Astrocyte of the cerebellum (primary cell): ENCODE measurements at regions not wholly inside any gene's neighbourhood (a gene's known extent, or its start where the extent isn't known, plus 50 kb on each side); places are given as distances from the start of the nearest gene placed in this dataset.

Experiments
- DNase-seq: peaks from one replicate; pipeline ENCODE4 v3.0.0-alpha.2; 2011; ENCODE audit warnings: low read depth
- H3K4me3 ChIP-seq: 2 replicates; pipeline ENCODE4 v1.5.1; 2011; ENCODE audit warnings: mild to moderate bottlenecking, low read depth, low read length, moderate library complexity
- in situ Hi-C: cut with HindIII; loops from 2 replicates; pipeline ENCODE4 v1.10.0; 2017; ENCODE audit warnings: low sequenced_read_pairs
- TF ChIP-seq, protein P1 (sequence below): IDR thresholded peaks from 2 replicates; pipeline ENCODE4 v1.5.1; 2012; ENCODE audit warnings: low read length, low read depth, moderate library complexity, mild to moderate bottlenecking; ENCODE audit errors: missing control alignments

GRCh38 chr14:42893183-42893582 is 1286.5 kb downstream of the LRFN5 start:
- no peak overlapping the region for H3K4me3 ChIP-seq
- in situ Hi-C loops = no loop called here
- DNase-seq = no peak
- TF ChIP-seq, protein P1, sequence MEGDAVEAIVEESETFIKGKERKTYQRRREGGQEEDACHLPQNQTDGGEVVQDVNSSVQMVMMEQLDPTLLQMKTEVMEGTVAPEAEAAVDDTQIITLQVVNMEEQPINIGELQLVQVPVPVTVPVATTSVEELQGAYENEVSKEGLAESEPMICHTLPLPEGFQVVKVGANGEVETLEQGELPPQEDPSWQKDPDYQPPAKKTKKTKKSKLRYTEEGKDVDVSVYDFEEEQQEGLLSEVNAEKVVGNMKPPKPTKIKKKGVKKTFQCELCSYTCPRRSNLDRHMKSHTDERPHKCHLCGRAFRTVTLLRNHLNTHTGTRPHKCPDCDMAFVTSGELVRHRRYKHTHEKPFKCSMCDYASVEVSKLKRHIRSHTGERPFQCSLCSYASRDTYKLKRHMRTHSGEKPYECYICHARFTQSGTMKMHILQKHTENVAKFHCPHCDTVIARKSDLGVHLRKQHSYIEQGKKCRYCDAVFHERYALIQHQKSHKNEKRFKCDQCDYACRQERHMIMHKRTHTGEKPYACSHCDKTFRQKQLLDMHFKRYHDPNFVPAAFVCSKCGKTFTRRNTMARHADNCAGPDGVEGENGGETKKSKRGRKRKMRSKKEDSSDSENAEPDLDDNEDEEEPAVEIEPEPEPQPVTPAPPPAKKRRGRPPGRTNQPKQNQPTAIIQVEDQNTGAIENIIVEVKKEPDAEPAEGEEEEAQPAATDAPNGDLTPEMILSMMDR = no peak

DNA sequence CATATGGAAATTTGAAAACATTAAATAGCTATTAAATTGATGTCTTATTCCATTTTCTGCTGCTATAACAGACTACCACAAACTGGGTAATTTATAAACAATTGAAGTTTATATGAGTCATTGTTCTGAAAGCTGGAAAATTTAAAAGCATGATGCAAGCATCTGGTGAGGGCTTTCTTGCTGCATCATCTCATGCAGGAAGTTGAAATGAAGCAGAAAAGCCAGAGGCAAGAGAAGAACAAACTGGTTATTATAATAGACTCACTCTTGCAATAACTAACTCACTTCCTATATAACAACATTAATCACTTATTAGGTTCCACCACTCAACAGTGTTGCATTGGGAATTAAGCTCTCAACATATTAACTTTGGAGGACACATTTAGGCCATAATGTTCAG is 1277.4 kb downstream of the LRFN5 start:
- DNase-seq = peak; percentile 57
- in situ Hi-C loops = no loop called here

GRCh38 chr14:42877716-42878115 is 1271.0 kb downstream of the LRFN5 start:
- in situ Hi-C loops = no loop called here
- DNase-seq = no peak
- H3K4me3 ChIP-seq = no peak overlapping the region
- TF ChIP-seq, protein P1 = no peak

More for the DNA sequence above, 1277.4 kb downstream of the LRFN5 start:
- no peak overlapping the region for H3K4me3 ChIP-seq
- TF ChIP-seq, protein P1 = no peak

GRCh38 chr14:42872786-42873185 is 1266.1 kb downstream of the LRFN5 start:
- TF ChIP-seq, protein P1 = no peak
- H3K4me3 ChIP-seq = no peak overlapping the region
- in situ Hi-C loops = no loop called here
- DNase-seq = no peak

- in situ Hi-C loops = no loop called here
- no peak overlapping the region for H3K4me3 ChIP-seq
- peak; percentile 20 for DNase-seq
- TF ChIP-seq, protein P1 = no peak
Observed at GRCh38 chr14:42869681-42870080, 1263.0 kb downstream of the LRFN5 start.

DNA sequence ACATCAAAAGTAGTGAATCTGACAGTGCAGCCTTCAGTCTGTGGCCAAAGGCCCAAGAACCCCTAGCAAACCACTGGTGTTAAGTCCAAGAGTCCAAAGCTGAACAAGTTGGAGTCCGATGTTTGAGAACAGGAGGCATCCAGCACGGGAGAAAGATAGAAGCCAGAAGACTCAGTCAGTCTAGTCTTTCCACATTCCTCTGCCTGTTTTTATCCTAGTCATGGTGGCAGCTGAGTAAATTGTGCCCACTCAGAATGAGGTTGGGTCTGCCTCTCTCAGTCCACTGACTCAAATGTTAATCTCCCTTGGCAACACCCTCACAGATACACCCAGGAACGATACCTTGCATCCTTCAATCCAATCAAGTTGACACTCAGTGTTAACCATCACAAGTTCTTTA is 1255.4 kb downstream of the LRFN5 start:
- no peak for DNase-seq
- in situ Hi-C loops = no loop called here
- no peak overlapping the region for H3K4me3 ChIP-seq
- TF ChIP-seq, protein P1 = no peak

DNA sequence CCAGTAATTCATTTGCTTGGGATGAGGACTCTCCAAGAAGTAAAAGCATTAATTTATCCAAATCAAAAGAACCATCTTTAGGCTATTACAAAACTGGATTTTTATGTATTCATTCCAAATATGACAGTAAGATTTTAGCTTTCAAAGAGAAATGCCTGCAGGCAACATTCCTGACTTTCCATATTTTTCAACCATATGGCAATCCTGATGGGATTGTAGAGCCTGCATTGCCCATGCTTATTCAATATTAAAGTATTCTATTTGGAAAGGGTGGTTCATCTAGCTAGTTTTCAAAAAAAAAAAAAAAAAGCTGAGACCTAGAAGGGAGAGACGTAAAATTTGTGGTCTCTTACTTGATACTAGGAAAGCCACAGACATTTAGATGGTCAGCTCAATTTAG is 1253.7 kb downstream of the LRFN5 start:
- in situ Hi-C loops = no loop called here
- TF ChIP-seq, protein P1 = no peak
- H3K4me3 ChIP-seq = no peak overlapping the region
- DNase-seq = no peak
